ENCODE measurements at regions not wholly inside any gene's neighbourhood (a gene's known extent, or its start where the extent isn't known, plus 50 kb on each side); places are given as distances from the start of the nearest gene placed in this dataset.

DNA sequence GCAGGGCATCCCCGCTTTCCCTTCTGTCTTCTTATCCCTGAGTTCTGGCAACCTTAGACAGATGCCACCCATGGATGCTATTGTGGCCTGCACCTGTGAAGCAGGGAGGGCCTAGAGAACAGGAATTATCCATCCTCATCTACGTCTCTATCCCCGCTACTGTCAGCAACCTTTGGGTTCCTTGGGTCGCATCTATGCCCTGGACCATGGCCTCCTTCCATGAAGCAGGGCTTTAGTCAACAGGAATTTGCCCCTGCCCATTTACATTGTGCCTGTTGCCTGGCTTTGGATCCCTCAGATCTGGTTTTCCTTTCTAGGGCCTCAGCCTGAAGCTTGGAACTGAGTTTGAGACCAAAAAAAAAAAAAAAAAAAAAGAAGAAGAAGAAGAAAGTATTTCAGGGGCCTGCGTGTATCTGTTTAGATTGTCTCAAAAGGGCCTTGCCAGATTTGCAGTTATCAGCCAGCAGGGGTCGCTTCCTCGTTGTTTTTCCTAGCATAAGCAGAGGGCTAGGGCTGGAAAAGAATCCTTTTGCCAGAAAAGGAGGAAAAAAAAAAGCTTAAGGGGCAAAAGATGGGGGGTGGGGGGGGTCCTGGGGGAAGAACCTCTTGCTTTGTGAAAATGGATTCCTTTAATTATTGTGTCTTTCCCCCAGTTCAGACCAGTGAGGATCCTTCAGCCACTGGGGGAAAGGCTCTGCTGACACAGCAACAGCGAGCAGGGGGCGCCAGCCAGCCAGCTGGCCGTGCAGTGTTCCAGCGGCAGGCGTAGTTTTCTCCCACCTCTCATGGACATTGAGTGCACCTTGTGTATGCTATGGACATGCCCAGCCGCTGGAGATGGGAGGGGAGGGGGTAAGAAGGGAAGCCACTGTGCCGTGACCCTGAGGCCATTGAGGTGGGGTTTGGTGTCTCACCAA, 65.7 kb upstream of the ALDH1L1 start:
- no peaks in the 10 kb centered on the region for H3K36me3 ChIP-seq (ENCODE audit: control insufficient read depth, insufficient read depth, low read length)
- no peaks in the 10 kb centered on the region for H3K9me3 ChIP-seq (ENCODE audit: control insufficient read depth, insufficient read depth, low read length)
- H3K4me3 ChIP-seq (ENCODE audit: low read depth, low read length) = no peak overlapping the region
- no peaks in the 10 kb centered on the region for H3K4me1 ChIP-seq (ENCODE audit: control insufficient read depth, insufficient read depth, low read length)
- no peak overlapping the region for H3K9ac ChIP-seq (ENCODE audit: low read depth, low read length)
- no peaks in the 10 kb centered on the region for H3K27me3 ChIP-seq (ENCODE audit: control insufficient read depth, insufficient read depth, low read length)
